Muscle of back (tissue), 3 donors: ENCODE measurements at regions not wholly inside any gene's neighbourhood (a gene's known extent, or its start where the extent isn't known, plus 50 kb on each side); places are given as distances from the start of the nearest gene placed in this dataset.

Source experiments
- DNase-seq, 3 donors: peaks; one replicate each; pipeline versions ENCODE4 v3.0.0 to v3.0.0-alpha.2; 2013

DNA sequence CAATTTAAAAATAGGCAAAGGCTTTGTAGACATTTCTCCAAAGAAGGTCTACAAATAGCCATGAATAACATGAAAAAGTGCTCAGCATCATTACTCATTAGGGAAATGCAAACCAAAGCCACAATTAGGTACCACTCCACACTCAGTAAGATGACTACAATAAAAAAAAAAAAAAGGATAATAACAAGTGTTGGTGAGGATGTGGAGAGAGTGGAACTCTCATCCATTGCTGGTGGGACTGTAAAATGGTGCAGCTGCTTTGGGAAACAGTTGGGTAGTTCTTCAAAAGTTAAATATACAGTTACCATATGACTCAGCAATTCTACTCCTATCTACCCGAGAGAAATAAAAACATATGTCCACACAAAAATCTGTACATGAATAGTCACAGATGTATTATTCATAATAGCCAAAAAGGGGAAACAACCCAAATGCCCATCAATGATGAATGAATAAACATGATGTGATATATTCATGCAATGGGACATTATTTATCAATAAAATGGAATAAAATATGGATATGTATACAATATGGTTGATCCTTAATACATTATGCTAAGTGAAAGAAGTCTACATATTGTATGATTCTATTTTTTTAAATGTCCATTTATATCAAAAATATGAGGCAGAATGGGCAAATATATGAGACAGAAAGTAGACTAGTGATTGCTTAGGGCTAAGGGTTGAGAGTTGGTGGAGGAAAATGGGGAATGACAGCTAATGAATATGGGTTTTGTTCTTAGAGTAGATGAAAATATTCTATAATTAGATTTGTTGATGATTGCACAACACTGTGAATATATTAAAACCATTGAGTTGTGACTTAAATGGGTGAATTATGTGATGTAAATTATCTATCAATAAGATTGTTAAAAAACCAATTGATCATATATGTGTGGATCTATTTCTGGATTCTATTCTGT is 66.1 kb upstream of the SMAD3 start:
- no peak for DNase-seq

DNA sequence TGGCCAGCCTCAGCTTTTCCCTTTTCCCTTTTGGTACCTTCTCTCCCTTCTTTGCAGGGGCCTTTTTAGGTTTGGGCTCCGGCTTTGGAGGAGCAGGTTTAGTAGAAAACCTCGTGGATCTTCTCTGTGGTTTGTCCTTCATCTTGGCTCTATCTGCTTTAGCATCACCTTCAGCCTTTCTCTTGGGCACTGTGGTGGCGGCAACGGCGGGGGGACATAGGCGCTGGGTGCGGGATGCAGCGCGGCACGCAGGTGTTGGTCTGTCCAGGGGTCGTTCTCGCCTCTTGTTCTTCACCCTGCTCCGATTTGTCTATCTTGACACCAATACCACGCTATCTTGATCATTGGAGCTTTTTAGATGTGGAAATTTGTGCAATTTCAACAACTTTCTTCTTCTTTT is 64.5 kb upstream of the SMAD3 start:
- DNase-seq: no peak

DNA sequence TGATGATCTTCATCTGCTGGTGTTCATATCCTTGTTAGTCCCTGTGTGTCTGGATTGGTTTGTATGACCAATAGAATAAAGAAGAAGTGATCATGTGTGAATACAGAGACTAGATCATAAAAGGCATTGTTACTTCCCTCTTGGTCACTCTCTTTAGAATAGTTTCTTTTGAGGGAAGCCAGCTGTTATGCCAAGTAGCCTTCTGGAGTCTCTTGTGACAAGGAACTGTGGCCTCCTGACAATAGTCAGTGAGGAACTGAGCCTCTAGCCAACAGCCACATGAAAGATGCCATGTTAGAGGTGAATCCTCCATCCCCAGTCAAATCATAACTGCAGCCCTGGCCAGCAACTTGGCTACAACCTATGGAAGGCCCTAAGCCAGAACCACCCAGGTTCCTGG is 63.0 kb upstream of the SMAD3 start:
- no peak for DNase-seq

DNA sequence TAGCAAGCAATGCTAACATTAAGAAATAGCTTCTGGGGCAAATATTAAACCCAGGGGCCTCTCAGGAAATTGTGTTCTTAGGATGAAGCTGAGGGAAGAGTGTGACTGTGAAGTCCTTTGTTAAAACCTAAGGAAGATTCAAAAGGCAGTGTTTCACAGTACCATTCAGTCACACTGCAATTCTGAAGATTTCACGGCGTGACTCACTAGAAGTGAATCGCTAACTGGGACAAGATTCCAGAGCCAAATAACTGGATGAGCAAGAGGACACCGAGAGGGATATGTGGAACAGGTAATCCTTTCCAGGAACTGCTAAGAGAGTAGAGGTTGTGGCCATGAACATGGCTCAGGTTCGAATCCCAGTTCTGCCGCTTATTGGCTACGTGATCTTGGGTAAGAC is 61.8 kb upstream of the SMAD3 start:
- DNase-seq: no peak

DNA sequence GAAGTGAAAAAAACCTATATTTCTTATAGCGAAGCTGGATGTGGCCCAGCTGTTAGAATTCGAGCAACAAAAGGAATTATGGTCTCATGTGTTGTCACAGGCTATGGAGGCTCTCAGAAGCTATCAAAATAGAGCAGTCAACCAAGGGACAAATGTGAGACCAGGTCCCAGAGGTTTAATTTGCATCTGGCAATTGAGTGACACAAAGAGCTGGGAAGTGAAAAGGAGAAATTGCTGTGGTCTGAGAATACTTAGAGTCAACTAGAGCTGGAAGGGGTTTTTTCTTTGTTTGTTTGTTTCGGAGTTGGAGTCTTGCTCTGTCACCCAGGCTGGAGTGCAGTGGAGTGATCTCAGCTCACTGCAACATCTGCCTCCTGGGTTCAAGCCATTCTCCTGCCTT is 61.3 kb upstream of the SMAD3 start:
- no peak for DNase-seq

DNA sequence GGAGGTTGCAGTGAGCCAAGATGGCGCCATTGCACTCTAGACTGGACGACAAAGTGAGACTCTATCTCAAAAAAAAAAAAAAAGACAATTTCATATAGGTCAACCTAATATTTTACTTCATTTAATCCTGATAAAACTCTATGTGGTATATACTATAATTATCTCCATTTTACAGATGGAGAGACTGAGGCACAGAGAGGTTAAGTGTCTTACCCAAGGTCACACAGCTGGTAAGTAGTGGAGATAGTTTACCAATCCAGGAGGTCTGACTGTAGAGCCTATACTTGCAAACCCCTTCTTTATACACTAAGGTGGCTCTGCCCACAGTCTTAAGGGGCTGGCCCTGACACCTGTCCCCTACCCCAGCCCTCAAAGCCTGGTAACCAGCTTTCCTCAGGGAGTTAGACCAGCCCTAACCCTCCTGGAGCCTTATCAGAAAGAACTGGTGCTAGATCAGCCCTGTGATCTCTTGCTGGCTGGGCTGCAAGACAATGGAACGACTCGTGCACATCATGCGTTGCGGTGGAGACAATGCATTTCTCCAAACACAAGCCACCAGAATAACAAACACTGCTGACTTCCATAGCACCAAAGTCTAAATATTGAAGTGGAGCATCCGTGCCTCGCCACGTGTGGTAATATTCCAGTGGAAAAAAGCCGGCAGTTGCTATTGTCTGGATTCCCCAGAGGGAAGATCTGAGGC is 60.0 kb upstream of the SMAD3 start:
- DNase-seq: no peak

DNA sequence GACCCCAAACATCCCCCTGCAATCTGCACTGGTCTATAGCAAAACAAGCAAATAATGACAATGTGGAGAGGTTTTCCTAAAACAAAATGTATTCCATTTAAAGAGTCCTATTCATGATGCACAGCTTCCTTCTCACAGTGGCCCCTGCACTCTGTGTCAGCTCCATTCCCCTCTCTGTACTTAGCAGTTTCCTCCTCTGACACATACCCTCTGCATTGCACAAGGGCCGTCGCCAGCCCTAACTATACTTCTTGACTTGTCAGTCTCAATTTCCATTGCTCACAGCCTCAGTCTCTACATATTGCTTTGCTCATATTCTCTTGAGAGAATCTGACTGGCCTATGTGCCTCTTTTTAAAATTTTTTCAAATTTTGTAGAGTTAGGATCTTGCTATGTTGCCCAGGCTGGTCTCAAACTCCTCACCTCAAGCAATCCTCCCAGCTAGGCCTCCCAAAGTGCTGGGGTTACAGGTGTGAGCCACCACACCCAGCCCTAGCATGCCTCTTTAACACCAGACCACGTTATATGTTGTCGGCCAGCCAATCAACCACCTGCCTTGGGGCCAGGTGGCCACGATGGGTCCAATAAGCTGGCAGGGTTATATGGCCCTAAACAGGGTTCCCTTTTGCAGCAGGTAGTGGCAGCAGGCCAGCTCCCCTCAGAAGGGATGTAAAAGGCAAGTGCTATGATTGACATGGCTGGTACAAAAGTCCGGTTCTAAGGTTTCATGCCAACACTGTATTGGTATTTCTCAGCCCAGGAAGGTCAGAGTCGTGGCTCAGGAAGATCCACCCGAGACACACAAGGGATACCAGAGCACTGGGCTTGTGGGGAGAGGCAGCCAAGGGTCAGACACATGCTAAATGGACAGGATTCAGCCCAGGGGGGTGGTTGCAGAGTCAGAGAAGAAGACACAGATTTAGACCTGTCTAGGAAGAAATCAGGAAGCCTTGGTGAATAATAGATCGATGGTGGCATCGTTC is 59.0 kb upstream of the SMAD3 start:
- no peak for DNase-seq

DNA sequence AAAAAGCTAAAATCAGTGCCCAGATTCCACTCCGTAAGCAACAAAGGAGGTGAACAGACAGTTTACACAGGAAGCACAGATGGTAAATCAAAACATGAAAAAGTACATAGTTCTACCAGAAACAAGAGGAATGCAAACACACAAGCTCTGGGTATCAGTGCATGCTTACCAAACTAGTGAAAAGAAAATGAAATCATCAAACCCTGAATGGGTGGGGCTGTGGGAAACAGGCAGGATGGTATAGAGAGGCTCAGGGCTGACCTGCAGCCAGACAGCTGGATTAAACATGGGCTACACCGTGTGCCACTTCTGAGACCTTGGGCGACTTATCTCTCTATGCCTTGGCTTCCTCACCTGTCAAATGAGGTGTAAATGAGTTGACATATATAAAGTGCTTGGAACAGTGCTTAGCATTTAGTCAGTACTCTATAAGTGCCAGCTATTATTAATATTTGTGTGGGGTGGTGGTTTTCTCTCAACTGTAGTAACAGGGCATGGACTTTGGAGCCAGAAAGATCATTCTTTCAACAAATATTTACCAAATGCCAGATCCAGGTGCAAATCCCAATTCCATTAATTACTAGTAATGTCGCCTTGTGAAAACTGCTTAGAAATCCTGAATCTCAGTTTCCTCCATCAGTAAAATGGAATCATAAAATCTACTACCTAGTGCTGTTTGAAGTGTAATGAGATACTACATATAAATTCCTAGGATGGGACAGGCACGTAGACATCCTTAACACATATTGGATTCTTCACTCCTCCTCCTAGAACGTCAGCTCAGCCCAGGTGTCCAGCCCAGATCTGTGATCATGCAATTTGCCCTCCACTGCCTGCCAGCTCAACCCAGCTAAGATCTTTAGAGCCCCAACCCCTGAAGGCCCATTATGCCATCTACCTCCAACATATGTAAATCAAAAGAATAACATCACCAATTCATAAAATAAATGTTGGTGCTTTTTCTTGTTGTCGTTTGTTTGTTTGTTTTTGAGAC is 55.5 kb upstream of the SMAD3 start:
- DNase-seq: no peak

DNA sequence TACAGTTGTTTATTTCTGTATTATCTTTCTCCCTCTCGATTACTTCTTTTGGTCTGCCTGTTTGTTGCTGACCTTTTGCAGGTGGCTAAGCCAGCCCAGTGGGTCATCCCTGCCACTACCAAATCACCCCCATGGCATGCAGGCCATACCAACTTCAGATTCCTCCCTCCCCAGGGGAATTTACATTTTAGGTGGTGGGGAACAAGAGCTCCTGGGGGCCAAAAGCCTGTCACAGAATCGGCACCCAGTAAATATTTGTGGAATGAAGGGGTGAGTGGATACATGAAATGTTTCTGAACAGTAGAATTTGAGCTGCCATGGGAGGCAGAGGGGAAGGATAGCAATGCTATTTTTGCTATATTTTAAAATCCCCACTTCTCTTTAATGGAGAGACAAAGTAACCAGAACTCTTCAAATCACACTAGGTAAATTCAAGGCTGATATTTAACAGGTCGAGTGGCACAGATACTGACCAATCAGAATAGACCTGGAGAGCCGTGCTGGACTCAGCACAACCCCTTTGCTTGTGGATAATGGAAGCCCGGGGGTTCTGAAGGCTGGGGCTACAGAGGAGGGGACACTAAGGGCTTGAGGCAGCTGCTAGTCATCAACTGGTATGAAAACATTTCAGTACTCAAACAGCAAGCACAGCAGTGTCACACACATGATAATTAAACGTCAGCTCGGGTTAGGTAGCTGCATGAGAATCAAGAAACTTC is 54.3 kb upstream of the SMAD3 start:
- no peak for DNase-seq

DNA sequence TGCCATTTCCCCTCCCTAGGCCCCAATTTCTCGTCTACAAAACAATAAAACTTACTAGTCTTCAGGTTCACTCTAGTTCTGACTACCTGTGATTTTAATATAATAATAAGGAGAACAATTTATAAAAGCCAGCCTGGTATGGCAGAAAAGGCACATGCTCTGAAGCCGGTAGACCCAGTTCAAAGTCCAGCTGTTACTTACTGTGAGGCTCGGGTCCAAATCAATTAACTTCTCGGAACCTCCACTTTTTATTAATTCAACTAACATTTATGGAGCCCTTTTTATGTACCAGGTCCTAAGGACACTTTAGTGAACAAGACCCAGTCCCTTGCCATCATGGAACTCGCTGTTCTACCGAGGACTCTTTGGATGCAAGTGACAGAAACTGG is 53.8 kb upstream of the SMAD3 start:
- DNase-seq: no peak

DNA sequence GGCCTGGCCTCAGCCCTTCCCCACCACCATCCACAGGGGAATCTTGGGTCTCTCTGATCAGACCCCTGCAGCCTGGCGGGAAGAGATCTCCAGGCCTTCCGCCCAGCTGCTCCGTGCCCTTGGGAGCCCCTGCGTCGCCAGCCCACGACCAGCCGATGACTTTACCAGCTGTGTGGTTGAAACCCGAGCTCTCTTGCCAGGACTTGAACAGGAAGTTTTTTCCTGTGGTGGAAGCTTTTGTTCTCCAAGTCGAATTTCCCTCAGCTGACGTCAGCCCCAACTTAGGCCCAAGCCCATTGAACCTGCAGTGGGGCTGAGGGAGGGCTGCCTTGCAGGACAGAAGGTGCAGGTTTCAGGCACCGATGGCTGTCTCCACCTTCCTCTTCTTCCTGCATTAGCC is 51.7 kb upstream of the SMAD3 start:
- peak; percentile 53 to 85 (median 71) for DNase-seq
